Upper lobe of right lung (tissue), 1 donor: ENCODE measurements at regions not wholly inside any gene's neighbourhood (a gene's known extent, or its start where the extent isn't known, plus 50 kb on each side); places are given as distances from the start of the nearest gene placed in this dataset.

Experiments used
- ATAC-seq: fragments of 200-7000 bp; cut with Tn5 transposase; one replicate; pipeline ENCODE4 v1.9.1; 2020; ENCODE audit warnings: mild to moderate bottlenecking, moderate library complexity
- DNase-seq: peaks from one replicate; pipeline ENCODE4 v3.0.0-alpha.2; 2020
- H3K27ac ChIP-seq: fragments of 200-600 bp; one replicate; pipeline ENCODE4 v1.8.0; 2022
- H3K27me3 ChIP-seq: fragments of 200-600 bp; one replicate; pipeline ENCODE4 v1.8.0; 2022; ENCODE audit warnings: mild to moderate bottlenecking
- H3K36me3 ChIP-seq: fragments of 200-600 bp; one replicate; pipeline ENCODE4 v1.8.0; 2022
- H3K4me1 ChIP-seq: fragments of 200-600 bp; one replicate; pipeline ENCODE4 v1.8.0; 2022
- H3K4me3 ChIP-seq: fragments of 200-600 bp; one replicate; pipeline ENCODE4 v1.8.0; 2022; ENCODE audit warnings: mild to moderate bottlenecking
- H3K9me3 ChIP-seq: fragments of 200-600 bp; one replicate; pipeline ENCODE4 v1.8.0; 2022
- intact Hi-C: fragments of 100-400 bp; cut with DNase I; formaldehyde crosslinking; loops from one replicate; pipeline ENCODE4 v1.11.0; 2022
- TF ChIP-seq, protein P1 (sequence below): fragments of 200-600 bp; IDR thresholded peaks from one replicate; pipeline ENCODE4 v1.8.0; 2022; ENCODE audit warnings: antibody characterized with exemption
- donor health status: DM: no; HTN: yes; CAD: no; lungs with severe emphysema.

GRCh38 chr10:4635388-4635787 is 190.6 kb upstream of the AKR1E2 start:
- H3K9me3 ChIP-seq = no peaks in the 10 kb centered on the region
- DNase-seq (no peak), ATAC-seq (no peak)
- H3K27me3 ChIP-seq = no peaks in the 10 kb centered on the region
- H3K27ac ChIP-seq = no peak overlapping the region
- intact Hi-C loops = no loop called here
- no peaks in the 10 kb centered on the region for H3K4me1 ChIP-seq
- TF ChIP-seq, protein P1, sequence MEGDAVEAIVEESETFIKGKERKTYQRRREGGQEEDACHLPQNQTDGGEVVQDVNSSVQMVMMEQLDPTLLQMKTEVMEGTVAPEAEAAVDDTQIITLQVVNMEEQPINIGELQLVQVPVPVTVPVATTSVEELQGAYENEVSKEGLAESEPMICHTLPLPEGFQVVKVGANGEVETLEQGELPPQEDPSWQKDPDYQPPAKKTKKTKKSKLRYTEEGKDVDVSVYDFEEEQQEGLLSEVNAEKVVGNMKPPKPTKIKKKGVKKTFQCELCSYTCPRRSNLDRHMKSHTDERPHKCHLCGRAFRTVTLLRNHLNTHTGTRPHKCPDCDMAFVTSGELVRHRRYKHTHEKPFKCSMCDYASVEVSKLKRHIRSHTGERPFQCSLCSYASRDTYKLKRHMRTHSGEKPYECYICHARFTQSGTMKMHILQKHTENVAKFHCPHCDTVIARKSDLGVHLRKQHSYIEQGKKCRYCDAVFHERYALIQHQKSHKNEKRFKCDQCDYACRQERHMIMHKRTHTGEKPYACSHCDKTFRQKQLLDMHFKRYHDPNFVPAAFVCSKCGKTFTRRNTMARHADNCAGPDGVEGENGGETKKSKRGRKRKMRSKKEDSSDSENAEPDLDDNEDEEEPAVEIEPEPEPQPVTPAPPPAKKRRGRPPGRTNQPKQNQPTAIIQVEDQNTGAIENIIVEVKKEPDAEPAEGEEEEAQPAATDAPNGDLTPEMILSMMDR = no peak
- no peak overlapping the region for H3K4me3 ChIP-seq
- no peaks in the 10 kb centered on the region for H3K36me3 ChIP-seq

DNA sequence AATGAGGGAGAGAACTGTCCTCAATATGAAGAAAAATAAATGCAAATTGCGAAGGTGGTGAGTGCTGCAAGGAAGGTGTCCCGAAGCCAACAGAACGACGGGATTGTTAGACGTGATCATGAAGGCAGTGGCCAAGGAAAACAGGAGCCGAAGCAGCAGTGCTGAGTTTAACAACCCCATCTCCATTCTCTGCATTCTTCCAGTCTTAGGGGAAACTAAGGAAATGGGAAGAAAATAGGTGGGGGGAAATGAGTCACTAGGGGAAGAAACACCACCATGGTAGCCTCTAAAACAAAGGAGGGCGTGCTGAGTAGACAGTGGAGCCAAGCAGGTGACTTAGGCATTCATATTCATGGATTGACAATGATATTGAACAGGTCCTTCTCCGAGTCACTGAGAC is 192.2 kb upstream of the AKR1E2 start:
- no peaks in the 10 kb centered on the region for H3K4me1 ChIP-seq
- H3K27ac ChIP-seq = no peak overlapping the region
- ATAC-seq (no peak), DNase-seq (no peak)
- H3K36me3 ChIP-seq = no peaks in the 10 kb centered on the region
- TF ChIP-seq, protein P1 = no peak
- no peaks in the 10 kb centered on the region for H3K9me3 ChIP-seq
- H3K27me3 ChIP-seq = no peaks in the 10 kb centered on the region
- intact Hi-C loops = no loop called here
- no peak overlapping the region for H3K4me3 ChIP-seq

- DNase-seq (no peak), ATAC-seq (no peak)
- H3K27ac ChIP-seq = no peak overlapping the region
- TF ChIP-seq, protein P1 = no peak
- intact Hi-C loops = no loop called here
- H3K27me3 ChIP-seq = no peaks in the 10 kb centered on the region
- H3K36me3 ChIP-seq = no peaks in the 10 kb centered on the region
- H3K4me3 ChIP-seq = no peak overlapping the region
- no peaks in the 10 kb centered on the region for H3K9me3 ChIP-seq
- H3K4me1 ChIP-seq = no peaks in the 10 kb centered on the region
Observed at GRCh38 chr10:4633186-4633585, 192.8 kb upstream of the AKR1E2 start.

GRCh38 chr10:4632757-4633156 is 193.2 kb upstream of the AKR1E2 start:
- no peak overlapping the region for H3K4me3 ChIP-seq
- no peaks in the 10 kb centered on the region for H3K4me1 ChIP-seq
- no peak for DNase-seq
- no peak overlapping the region for H3K27ac ChIP-seq
- intact Hi-C loops = no loop called here
- no peaks in the 10 kb centered on the region for H3K36me3 ChIP-seq
- peak; percentile 67 for ATAC-seq
- no peaks in the 10 kb centered on the region for H3K9me3 ChIP-seq
- TF ChIP-seq, protein P1 = no peak
- no peaks in the 10 kb centered on the region for H3K27me3 ChIP-seq

- Histone ChIP-seq H3K4me1 (no peaks in the 10 kb centered on the region), H3K36me3 (no peaks in the 10 kb centered on the region), H3K9me3 (no peaks in the 10 kb centered on the region), H3K27me3 (no peaks in the 10 kb centered on the region), H3K27ac (no peak overlapping the region), H3K4me3 (no peak overlapping the region)
- ATAC-seq (no peak), DNase-seq (no peak)
- intact Hi-C loops = no loop called here
- TF ChIP-seq, protein P1 = no peak
Observed at GRCh38 chr10:4626919-4627318, 199.1 kb upstream of the AKR1E2 start.

DNA sequence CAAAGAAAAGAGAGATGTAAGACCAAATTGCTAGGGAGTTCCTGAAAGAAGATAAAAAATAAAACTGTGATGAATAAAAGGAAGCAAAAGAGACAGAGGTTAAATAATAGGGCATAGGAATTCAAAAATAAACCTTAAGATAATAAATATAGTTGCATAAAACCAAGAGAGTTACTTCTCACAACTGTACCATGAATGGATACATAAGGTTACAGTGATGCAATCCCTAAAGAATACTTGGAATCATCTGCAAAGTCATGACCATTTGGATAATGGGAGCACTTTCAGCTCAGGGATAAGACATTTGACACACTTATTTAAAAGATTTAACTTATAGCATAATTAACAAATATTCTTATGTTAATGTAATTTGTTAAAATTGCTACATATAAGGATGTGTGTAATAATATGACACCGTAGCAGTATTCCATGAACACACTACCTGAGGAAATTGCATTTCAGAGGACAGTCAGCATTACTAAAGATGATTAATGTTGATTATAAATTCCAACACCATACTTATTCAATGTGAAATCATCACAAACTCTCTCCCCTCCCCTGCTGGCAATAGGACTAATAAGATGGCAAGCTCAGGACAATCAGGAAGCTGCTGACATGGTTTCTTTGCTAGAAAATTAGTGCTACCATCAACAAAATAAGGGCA is 202.1 kb upstream of the AKR1E2 start:
- no peaks in the 10 kb centered on the region for H3K4me1 ChIP-seq
- H3K27me3 ChIP-seq = no peaks in the 10 kb centered on the region
- H3K9me3 ChIP-seq = no peaks in the 10 kb centered on the region
- intact Hi-C loops = no loop called here
- H3K4me3 ChIP-seq = no peak overlapping the region
- ATAC-seq (no peak), DNase-seq (no peak)
- TF ChIP-seq, protein P1 = no peak
- H3K27ac ChIP-seq = no peak overlapping the region
- no peaks in the 10 kb centered on the region for H3K36me3 ChIP-seq
